ENCODE measurements at regions not wholly inside any gene's neighbourhood (a gene's known extent, or its start where the extent isn't known, plus 50 kb on each side); places are given as distances from the start of the nearest gene placed in this dataset.
A peak's percentile ranks its signal among the peaks of the same experiment; 100 is the strongest.

GRCh38 chr20:57066126-57066900 lies 200.1 kb downstream of the BMP7 start:
- DNase-seq = no peak

- DNase-seq = no peak
These were observed 197.0 kb downstream of the BMP7 start for GRCh38 chr20:57069442-57069841.

GRCh38 chr20:57070296-57070695 lies 196.1 kb downstream of the BMP7 start:
- DNase-seq = no peak

GRCh38 chr20:57071283-57071731 lies 195.1 kb downstream of the BMP7 start:
- peak; percentile 1 for DNase-seq

GRCh38 chr20:57071954-57072583 lies 194.4 kb downstream of the BMP7 start:
- DNase-seq = no peak

- DNase-seq = no peak
These were observed 193.0 kb downstream of the BMP7 start for GRCh38 chr20:57073402-57073801.

- no peak for DNase-seq
These were observed 192.1 kb downstream of the BMP7 start for GRCh38 chr20:57074386-57074785.

GRCh38 chr20:57075181-57075580 lies 191.3 kb downstream of the BMP7 start:
- no peak for DNase-seq

- no peak for DNase-seq
These were observed 190.8 kb downstream of the BMP7 start for GRCh38 chr20:57075603-57076002.

GRCh38 chr20:57076152-57076652 lies 190.2 kb downstream of the BMP7 start:
- DNase-seq = no peak

- no peak for DNase-seq
These were observed 189.5 kb downstream of the BMP7 start for GRCh38 chr20:57076951-57077350.

GRCh38 chr20:57078116-57078515 lies 188.3 kb downstream of the BMP7 start:
- DNase-seq = no peak

GRCh38 chr20:57079031-57080005 lies 187.1 kb downstream of the BMP7 start:
- DNase-seq = no peak

GRCh38 chr20:57080796-57081195 lies 185.6 kb downstream of the BMP7 start:
- DNase-seq = no peak

GRCh38 chr20:57082357-57082945 lies 184.0 kb downstream of the BMP7 start:
- DNase-seq = no peak

GRCh38 chr20:57083072-57083471 lies 183.4 kb downstream of the BMP7 start:
- no peak for DNase-seq

GRCh38 chr20:57086066-57086465 lies 180.4 kb downstream of the BMP7 start:
- no peak for DNase-seq

GRCh38 chr20:57087102-57087501 lies 179.3 kb downstream of the BMP7 start:
- DNase-seq = peak; percentile 5

GRCh38 chr20:57087705-57088104 lies 178.7 kb downstream of the BMP7 start:
- DNase-seq = no peak

- DNase-seq = no peak
These were observed 178.0 kb downstream of the BMP7 start for GRCh38 chr20:57088436-57088835.

- DNase-seq = peak; percentile 27
These were observed 176.7 kb downstream of the BMP7 start for GRCh38 chr20:57089699-57090144.
